Neural progenitor cell (in vitro differentiated cells): ENCODE measurements at regions not wholly inside any gene's neighbourhood (a gene's known extent, or its start where the extent isn't known, plus 50 kb on each side); places are given as distances from the start of the nearest gene placed in this dataset.

Experiments used
- CTCF ChIP-seq: fragments of 200-600 bp; sonication (generic); IDR thresholded peaks from 2 replicates; pipeline ENCODE4 v1.5.1; 2017; ENCODE audit warnings: antibody characterized with exemption, mild to moderate bottlenecking
- EZH2 ChIP-seq: fragments of 200-600 bp; sonication (generic); IDR thresholded peaks from 2 replicates; pipeline ENCODE4 v1.6.1; 2017; ENCODE audit warnings: antibody characterized with exemption, mild to moderate bottlenecking, moderate library complexity
- EZH2phosphoT487 ChIP-seq: fragments of 200-600 bp; sonication (generic); IDR thresholded peaks from 2 replicates; pipeline ENCODE4 v1.6.1; 2017; ENCODE audit warnings: antibody characterized with exemption

DNA sequence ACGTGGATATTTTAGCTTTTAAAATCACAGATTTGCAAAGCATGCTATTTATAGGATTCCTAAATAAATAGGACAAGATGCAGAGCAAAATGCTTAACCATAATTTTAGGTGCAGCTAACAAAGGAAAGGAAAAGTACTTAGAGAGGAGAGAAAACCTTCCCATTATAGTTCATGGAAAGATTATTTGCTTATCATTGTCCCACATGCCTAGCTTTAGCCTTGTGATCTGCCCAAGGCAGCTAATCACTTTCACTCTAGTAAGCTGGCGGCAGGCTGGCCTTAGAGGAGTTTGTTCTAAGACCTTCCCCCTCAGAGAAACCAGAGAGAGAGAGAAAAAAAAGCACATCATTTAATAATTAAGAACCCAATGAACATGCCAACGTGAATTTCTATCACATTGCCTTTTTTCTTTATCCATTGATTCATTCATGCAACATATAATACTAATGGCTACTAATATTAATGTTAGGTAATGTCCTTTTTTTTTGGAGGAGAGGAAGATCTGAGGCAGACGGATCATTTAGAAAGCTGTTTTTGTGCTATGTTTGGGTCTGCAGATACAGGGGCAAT, 274.6 kb downstream of the ARL4A start:
- TF ChIP-seq EZH2 (no peak), CTCF (no peak), EZH2phosphoT487 (no peak)
